ENCODE measurements at regions not wholly inside any gene's neighbourhood (a gene's known extent, or its start where the extent isn't known, plus 50 kb on each side); places are given as distances from the start of the nearest gene placed in this dataset.

DNA sequence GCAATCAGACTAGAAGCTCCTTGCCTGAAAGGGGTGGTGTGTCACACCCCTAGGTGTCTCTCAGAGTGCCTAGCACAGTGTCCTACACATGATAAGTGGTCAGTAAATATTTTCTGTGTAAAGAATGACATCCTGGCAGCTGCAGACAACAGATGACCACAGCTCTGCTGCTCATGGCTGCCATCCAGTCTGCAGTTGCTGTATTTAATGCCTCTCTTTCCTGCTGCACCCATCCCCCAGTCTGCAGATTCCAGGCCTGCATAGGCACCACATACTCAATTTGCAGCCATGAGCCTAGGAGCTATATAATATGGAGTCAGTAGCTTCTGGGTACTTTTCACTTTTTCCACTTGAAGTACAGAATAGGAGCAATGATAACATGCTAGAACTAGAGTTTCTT lies 94.9 kb upstream of the NR4A3 start:
- no peak for DNase-seq (ENCODE audit: extremely low read depth, low read depth)
- no peak overlapping the region for H3K4me3 ChIP-seq (replicated peaks; ENCODE audit: low read depth, low read length)
- TF ChIP-seq, protein P1, sequence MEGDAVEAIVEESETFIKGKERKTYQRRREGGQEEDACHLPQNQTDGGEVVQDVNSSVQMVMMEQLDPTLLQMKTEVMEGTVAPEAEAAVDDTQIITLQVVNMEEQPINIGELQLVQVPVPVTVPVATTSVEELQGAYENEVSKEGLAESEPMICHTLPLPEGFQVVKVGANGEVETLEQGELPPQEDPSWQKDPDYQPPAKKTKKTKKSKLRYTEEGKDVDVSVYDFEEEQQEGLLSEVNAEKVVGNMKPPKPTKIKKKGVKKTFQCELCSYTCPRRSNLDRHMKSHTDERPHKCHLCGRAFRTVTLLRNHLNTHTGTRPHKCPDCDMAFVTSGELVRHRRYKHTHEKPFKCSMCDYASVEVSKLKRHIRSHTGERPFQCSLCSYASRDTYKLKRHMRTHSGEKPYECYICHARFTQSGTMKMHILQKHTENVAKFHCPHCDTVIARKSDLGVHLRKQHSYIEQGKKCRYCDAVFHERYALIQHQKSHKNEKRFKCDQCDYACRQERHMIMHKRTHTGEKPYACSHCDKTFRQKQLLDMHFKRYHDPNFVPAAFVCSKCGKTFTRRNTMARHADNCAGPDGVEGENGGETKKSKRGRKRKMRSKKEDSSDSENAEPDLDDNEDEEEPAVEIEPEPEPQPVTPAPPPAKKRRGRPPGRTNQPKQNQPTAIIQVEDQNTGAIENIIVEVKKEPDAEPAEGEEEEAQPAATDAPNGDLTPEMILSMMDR (IDR thresholded peaks at IDR 0.05; ENCODE audit: low read depth, low read length, missing control alignments), result no peak

DNA sequence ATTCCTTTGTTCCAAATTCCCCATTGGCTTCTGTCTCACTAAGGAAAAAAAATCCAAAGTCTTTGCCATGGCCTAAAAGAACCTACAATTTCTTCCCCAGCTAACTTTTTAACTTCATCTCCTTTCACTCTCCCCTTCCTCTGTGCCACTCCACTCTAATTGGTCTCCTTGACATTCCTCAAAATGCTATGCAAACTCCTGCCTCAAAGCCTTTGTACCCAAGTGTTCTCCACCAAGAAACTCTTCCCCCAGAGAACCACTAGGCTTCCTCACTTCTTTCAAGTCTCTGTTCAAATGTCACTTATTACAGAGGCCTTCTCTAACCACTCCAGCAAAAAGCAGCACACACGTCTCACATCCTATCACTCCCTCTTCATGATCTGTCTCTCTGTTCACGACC lies 91.6 kb upstream of the NR4A3 start:
- TF ChIP-seq, protein P1 (IDR thresholded peaks at IDR 0.05; ENCODE audit: low read depth, low read length, missing control alignments), result no peak
- no peak overlapping the region for H3K4me3 ChIP-seq (replicated peaks; ENCODE audit: low read depth, low read length)
- no peak for DNase-seq (ENCODE audit: extremely low read depth, low read depth)

DNA sequence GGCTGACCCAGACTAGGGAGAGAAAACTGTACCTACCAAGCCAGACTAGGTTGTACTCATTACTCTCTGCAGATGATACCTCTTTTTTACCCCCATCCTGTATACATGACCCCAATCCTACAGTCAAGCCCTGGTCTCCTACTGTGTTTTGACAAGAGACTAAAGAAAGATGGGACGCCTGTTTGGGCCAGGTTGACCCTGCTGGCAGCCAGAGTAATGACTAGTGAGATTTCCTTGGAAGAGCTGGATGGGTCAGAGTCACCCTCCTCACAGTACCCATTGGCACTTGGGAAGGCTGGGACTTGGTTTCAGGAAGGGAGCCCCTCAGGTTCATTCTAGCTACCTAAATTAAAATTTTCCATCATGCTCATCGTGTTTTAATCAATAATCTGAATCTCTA lies 89.7 kb upstream of the NR4A3 start:
- no peak overlapping the region for H3K4me3 ChIP-seq (replicated peaks; ENCODE audit: low read depth, low read length)
- TF ChIP-seq, protein P1 (IDR thresholded peaks at IDR 0.05; ENCODE audit: low read depth, low read length, missing control alignments), result no peak
- DNase-seq (ENCODE audit: extremely low read depth, low read depth), result no peak

DNA sequence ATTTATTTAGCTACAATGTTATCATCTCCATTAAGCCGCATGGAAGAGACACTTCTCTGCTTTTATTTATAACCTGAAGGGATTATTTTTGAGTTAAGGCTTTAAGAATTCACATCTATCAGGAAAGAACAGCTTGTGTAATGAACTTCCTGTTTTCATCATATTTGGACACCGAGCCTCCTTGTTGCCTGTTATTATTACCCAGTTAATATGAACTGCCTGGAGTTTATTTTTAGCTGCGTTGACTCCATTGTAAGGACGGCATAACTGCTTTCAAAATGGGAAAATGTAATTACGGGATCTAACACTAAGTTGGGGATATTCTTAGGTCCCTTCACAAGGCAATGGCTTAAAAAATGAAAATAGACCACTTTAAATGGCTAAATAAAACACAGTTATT lies 89.0 kb upstream of the NR4A3 start:
- H3K4me3 ChIP-seq (replicated peaks; ENCODE audit: low read depth, low read length), result no peak overlapping the region
- TF ChIP-seq, protein P1 (IDR thresholded peaks at IDR 0.05; ENCODE audit: low read depth, low read length, missing control alignments), result no peak
- no peak for DNase-seq (ENCODE audit: extremely low read depth, low read depth)

DNA sequence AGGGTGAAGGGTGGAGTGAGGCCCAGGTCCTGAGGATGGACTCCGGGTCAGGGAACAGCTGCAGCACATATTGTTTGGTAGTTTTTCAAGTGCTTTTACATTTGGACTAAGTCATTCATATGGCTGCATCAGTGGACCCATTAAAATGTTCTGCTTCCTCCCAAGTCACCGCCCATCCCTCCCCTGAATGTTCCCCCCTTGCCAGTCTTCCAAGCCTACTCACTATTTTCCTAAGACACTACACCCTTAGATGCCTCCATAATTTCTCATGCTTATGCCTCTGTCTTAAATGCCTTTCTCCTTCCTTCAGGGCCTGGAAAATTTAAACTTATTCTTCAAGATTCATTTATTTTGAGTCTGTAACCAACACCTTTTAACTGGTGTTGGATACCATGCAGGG lies 86.6 kb upstream of the NR4A3 start:
- TF ChIP-seq, protein P1 (IDR thresholded peaks at IDR 0.05; ENCODE audit: low read depth, low read length, missing control alignments), result no peak
- H3K4me3 ChIP-seq (replicated peaks; ENCODE audit: low read depth, low read length), result no peak overlapping the region
- no peak for DNase-seq (ENCODE audit: extremely low read depth, low read depth)

DNA sequence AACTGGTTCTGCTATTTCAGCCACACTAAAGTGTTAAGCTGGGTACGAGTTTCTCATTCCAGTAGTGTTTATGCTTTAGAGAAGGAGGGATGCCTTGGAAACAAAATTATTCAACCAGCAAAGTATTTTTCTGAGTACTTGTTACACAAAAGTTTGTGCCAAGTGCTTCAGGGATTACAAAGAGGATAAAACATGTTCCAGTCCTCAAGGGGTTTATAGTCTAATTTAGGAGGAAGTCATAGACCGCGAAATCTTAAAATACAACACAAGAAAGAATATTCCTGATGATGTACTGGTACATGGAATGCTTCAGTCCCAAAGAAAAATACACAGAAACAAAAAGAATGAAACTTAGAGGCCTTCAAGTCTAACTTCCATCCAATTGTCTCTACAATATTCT lies 85.4 kb upstream of the NR4A3 start:
- no peak overlapping the region for H3K4me3 ChIP-seq (replicated peaks; ENCODE audit: low read depth, low read length)
- no peak for DNase-seq (ENCODE audit: extremely low read depth, low read depth)
- TF ChIP-seq, protein P1 (IDR thresholded peaks at IDR 0.05; ENCODE audit: low read depth, low read length, missing control alignments), result no peak

DNA sequence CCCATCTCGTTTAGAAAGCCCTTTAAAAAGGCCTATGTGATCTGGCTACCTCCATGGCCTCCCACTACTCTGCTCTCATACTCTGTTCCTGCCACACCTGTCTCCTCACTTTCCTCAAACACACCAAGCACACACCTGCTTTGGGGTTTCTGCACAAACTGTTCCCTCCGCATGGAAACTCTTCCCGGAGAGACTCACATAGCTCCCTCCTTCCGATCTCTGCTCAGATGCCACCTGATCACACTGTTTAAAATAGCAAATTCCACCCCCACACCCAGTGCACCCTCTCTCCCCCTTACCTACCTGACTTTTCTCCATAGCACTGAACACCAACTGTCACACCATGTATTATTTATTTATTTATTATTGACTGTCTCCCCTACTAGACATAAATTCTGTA lies 84.0 kb upstream of the NR4A3 start:
- no peak for DNase-seq (ENCODE audit: extremely low read depth, low read depth)
- H3K4me3 ChIP-seq (replicated peaks; ENCODE audit: low read depth, low read length), result no peak overlapping the region
- TF ChIP-seq, protein P1 (IDR thresholded peaks at IDR 0.05; ENCODE audit: low read depth, low read length, missing control alignments), result no peak

Measured in HFF-Myc (cell line).